NCI-H2196 (cell line): ENCODE measurements at regions not wholly inside any gene's neighbourhood (a gene's known extent, or its start where the extent isn't known, plus 50 kb on each side); places are given as distances from the start of the nearest gene placed in this dataset.
A peak's percentile ranks its signal among the peaks of the same experiment; 100 is the strongest.
"Not testable (repeated sequence)": the region's sequence is repeated elsewhere in the genome, so short reads cannot be mapped to it uniquely, and the experiment has no call there.

Experiments used
- DNase-seq: peaks from one replicate; lab custom pipeline; 2025; ENCODE audit not compliant: unreplicated experiment; lab: John Stamatoyannopoulos, UW

- DNase-seq: no peak
These were observed 73.0 kb upstream of the ARL4C start for GRCh38 chr2:234569776-234570430.

GRCh38 chr2:234566622-234567021 lies 69.7 kb upstream of the ARL4C start:
- no peak for DNase-seq

GRCh38 chr2:234565842-234566619 lies 69.2 kb upstream of the ARL4C start:
- no peak for DNase-seq

GRCh38 chr2:234565201-234565600 lies 68.3 kb upstream of the ARL4C start:
- DNase-seq: no peak

- DNase-seq: peak; percentile 38
These were observed 67.8 kb upstream of the ARL4C start for GRCh38 chr2:234564699-234565098.

GRCh38 chr2:234559609-234560008 lies 62.7 kb upstream of the ARL4C start:
- DNase-seq: no peak

- no peak for DNase-seq
These were observed 61.8 kb upstream of the ARL4C start for GRCh38 chr2:234558642-234559041.

GRCh38 chr2:234556848-234557573 lies 60.1 kb upstream of the ARL4C start:
- no peak for DNase-seq

- DNase-seq: peak; percentile 26
These were observed 58.9 kb upstream of the ARL4C start for GRCh38 chr2:234555616-234556249.

GRCh38 chr2:234555161-234555560 lies 58.3 kb upstream of the ARL4C start:
- no peak for DNase-seq

- not testable (repeated sequence) for DNase-seq
These were observed 56.3 kb upstream of the ARL4C start for GRCh38 chr2:234553223-234553622.

- peak; percentile 81 for DNase-seq
These were observed 53.7 kb upstream of the ARL4C start for GRCh38 chr2:234550511-234551107.

- no peak for DNase-seq
These were observed 53.2 kb upstream of the ARL4C start for GRCh38 chr2:234550056-234550455.

GRCh38 chr2:234548695-234549420 lies 52.0 kb upstream of the ARL4C start:
- DNase-seq: peak; percentile 37

- no peak for DNase-seq
These were observed 49.9 kb upstream of the ARL4C start for GRCh38 chr2:234546770-234547169.
